Body of pancreas (tissue), 4 donors: ENCODE measurements at regions not wholly inside any gene's neighbourhood (a gene's known extent, or its start where the extent isn't known, plus 50 kb on each side); places are given as distances from the start of the nearest gene placed in this dataset.

Experiments used
- POLR2A ChIP-seq, 3 donors: fragments of 450-650 bp; IDR thresholded peaks; one replicate each; pipeline ENCODE4 v1.6.1; 2016; ENCODE audit warnings: antibody characterized with exemption in 3 of 3, mild to moderate bottlenecking in 2 of 3
- TF ChIP-seq, protein P1 (sequence below), 7 experiments: fragments of 450-650 bp in 4 of 7; fragments of 200-600 bp in 3 of 7; sonication (generic) in 3 of 7; IDR thresholded peaks; one replicate each; pipeline ENCODE4 v1.5.1; 2016 to 2019; ENCODE audit warnings: antibody characterized with exemption in 7 of 7

- TF ChIP-seq, protein P1, sequence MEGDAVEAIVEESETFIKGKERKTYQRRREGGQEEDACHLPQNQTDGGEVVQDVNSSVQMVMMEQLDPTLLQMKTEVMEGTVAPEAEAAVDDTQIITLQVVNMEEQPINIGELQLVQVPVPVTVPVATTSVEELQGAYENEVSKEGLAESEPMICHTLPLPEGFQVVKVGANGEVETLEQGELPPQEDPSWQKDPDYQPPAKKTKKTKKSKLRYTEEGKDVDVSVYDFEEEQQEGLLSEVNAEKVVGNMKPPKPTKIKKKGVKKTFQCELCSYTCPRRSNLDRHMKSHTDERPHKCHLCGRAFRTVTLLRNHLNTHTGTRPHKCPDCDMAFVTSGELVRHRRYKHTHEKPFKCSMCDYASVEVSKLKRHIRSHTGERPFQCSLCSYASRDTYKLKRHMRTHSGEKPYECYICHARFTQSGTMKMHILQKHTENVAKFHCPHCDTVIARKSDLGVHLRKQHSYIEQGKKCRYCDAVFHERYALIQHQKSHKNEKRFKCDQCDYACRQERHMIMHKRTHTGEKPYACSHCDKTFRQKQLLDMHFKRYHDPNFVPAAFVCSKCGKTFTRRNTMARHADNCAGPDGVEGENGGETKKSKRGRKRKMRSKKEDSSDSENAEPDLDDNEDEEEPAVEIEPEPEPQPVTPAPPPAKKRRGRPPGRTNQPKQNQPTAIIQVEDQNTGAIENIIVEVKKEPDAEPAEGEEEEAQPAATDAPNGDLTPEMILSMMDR (IDR thresholded peaks at IDR 0.05) = no peak
- no peak for TF ChIP-seq POLR2A (IDR thresholded peaks at IDR 0.05)
These were observed 472.1 kb downstream of the PTPRU start for GRCh38 chr1:29708381-29708780.
